ENCODE measurements at regions not wholly inside any gene's neighbourhood (a gene's known extent, or its start where the extent isn't known, plus 50 kb on each side); places are given as distances from the start of the nearest gene placed in this dataset.

GRCh38 chr13:36493046-36493445 lies 60.8 kb downstream of the CCNA1 start:
- DNase-seq (ENCODE audit: low spot score), result no peak

GRCh38 chr13:36495431-36495830 lies 63.1 kb downstream of the CCNA1 start:
- DNase-seq (ENCODE audit: low spot score), result no peak

- peak; percentile 1 for DNase-seq (ENCODE audit: low spot score)
These were observed 77.1 kb downstream of the CCNA1 start for GRCh38 chr13:36509369-36509768.

- DNase-seq (ENCODE audit: low spot score), result no peak
These were observed 80.5 kb downstream of the CCNA1 start for GRCh38 chr13:36512771-36513170.

- no peak for DNase-seq (ENCODE audit: low spot score)
These were observed 81.0 kb downstream of the CCNA1 start for GRCh38 chr13:36513266-36513665.

GRCh38 chr13:36515466-36515865 lies 83.2 kb downstream of the CCNA1 start:
- no peak for DNase-seq (ENCODE audit: low spot score)

- DNase-seq (ENCODE audit: low spot score), result no peak
These were observed 83.9 kb downstream of the CCNA1 start for GRCh38 chr13:36516225-36516624.

GRCh38 chr13:36518707-36519106 lies 86.4 kb downstream of the CCNA1 start:
- DNase-seq (ENCODE audit: low spot score), result no peak

GRCh38 chr13:36519432-36519831 lies 87.1 kb downstream of the CCNA1 start:
- no peak for DNase-seq (ENCODE audit: low spot score)

- no peak for DNase-seq (ENCODE audit: low spot score)
These were observed 87.8 kb downstream of the CCNA1 start for GRCh38 chr13:36520111-36520510.

- no peak for DNase-seq (ENCODE audit: low spot score)
These were observed 94.6 kb downstream of the CCNA1 start for GRCh38 chr13:36526897-36527296.

- no peak for DNase-seq (ENCODE audit: low spot score)
These were observed 95.8 kb downstream of the CCNA1 start for GRCh38 chr13:36528105-36528504.

- DNase-seq (ENCODE audit: low spot score), result no peak
These were observed 97.9 kb downstream of the CCNA1 start for GRCh38 chr13:36530050-36530789.

GRCh38 chr13:36530861-36531590 lies 98.7 kb downstream of the CCNA1 start:
- no peak for DNase-seq (ENCODE audit: low spot score)

GRCh38 chr13:36531746-36532486 lies 99.6 kb downstream of the CCNA1 start:
- no peak for DNase-seq (ENCODE audit: low spot score)

GRCh38 chr13:36533806-36534205 lies 101.5 kb downstream of the CCNA1 start:
- DNase-seq (ENCODE audit: low spot score), result no peak

GRCh38 chr13:36536546-36536945 lies 104.3 kb downstream of the CCNA1 start:
- no peak for DNase-seq (ENCODE audit: low spot score)

GRCh38 chr13:36543671-36544070 lies 111.4 kb downstream of the CCNA1 start:
- DNase-seq (ENCODE audit: low spot score), result no peak

GRCh38 chr13:36548129-36548528 lies 115.8 kb downstream of the CCNA1 start:
- DNase-seq (ENCODE audit: low spot score), result no peak

GRCh38 chr13:36549126-36549702 lies 116.9 kb downstream of the CCNA1 start:
- DNase-seq (ENCODE audit: low spot score), result no peak

GRCh38 chr13:36549755-36550154 lies 117.5 kb downstream of the CCNA1 start:
- DNase-seq (ENCODE audit: low spot score), result no peak

GRCh38 chr13:36550177-36550576 lies 117.9 kb downstream of the CCNA1 start:
- no peak for DNase-seq (ENCODE audit: low spot score)

- no peak for DNase-seq (ENCODE audit: low spot score)
These were observed 119.2 kb downstream of the CCNA1 start for GRCh38 chr13:36551445-36551844.

All from RKO (cell line).